ENCODE measurements at regions not wholly inside any gene's neighbourhood (a gene's known extent, or its start where the extent isn't known, plus 50 kb on each side); places are given as distances from the start of the nearest gene placed in this dataset.

DNA sequence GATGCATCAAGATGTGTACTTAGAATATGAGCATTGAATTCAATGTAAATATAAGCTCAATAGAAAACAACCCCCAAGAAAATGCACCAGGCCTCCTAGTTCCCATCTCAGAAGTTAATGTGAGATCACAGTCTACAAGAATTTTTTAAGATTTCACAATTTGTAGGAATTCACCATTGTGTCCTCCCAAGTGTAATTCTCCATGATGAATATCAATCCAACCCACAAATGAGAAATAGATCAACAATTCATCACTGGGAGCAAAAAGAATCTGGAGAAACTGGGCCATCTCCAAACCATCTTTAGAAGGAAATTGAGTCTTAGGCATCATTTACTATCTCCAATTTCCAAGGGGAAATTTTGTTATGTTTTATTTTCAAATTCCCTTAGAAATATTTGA, 310.5 kb upstream of the GOT2 start:
- Histone ChIP-seq H3K4me1 (no peaks in the 10 kb centered on the region), H3K4me3 (no peak overlapping the region), H3K36me3 (no peaks in the 10 kb centered on the region), H3K9me3 (no peaks in the 10 kb centered on the region), H3K27ac (replicated peaks in 1 of 4) (no peak overlapping the region), H3K27me3 (no peaks in the 10 kb centered on the region)
- no peak for TF ChIP-seq EP300 (IDR thresholded peaks at IDR 0.05)
- TF ChIP-seq, protein P1, sequence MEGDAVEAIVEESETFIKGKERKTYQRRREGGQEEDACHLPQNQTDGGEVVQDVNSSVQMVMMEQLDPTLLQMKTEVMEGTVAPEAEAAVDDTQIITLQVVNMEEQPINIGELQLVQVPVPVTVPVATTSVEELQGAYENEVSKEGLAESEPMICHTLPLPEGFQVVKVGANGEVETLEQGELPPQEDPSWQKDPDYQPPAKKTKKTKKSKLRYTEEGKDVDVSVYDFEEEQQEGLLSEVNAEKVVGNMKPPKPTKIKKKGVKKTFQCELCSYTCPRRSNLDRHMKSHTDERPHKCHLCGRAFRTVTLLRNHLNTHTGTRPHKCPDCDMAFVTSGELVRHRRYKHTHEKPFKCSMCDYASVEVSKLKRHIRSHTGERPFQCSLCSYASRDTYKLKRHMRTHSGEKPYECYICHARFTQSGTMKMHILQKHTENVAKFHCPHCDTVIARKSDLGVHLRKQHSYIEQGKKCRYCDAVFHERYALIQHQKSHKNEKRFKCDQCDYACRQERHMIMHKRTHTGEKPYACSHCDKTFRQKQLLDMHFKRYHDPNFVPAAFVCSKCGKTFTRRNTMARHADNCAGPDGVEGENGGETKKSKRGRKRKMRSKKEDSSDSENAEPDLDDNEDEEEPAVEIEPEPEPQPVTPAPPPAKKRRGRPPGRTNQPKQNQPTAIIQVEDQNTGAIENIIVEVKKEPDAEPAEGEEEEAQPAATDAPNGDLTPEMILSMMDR (IDR thresholded peaks at IDR 0.05): no peak
- TF ChIP-seq POLR2A (IDR thresholded peaks at IDR 0.05; ENCODE audit: low read depth): no peak
- TF ChIP-seq POLR2AphosphoS5 (IDR thresholded peaks at IDR 0.05): no peak
- intact Hi-C loops (cut with DNase I): no loop called here
- no peak for DNase-seq (ENCODE audit: extremely low spot score)

DNA sequence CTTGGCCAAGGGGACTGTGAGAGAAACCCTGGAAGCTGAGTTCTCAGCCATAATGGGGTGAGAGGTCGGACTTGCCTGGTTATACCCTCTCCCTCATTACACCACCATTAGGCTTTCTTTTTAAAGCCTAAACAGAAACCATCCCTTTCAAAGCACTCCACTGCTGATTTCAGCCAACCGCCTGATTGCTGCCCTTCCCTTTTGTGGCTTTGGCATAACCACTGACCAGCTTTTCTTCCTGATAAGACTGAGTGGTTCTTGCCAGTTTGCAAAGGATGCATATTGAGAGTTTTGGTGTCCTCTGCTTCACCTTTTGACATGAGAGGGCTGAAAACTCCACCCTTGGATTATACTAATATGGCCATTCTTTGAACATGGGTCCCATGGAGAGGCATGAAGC, 308.2 kb upstream of the GOT2 start:
- H3K27me3 ChIP-seq: no peaks in the 10 kb centered on the region
- H3K27ac ChIP-seq (replicated peaks in 1 of 4): no peak overlapping the region
- no peak overlapping the region for H3K4me3 ChIP-seq
- no peaks in the 10 kb centered on the region for H3K9me3 ChIP-seq
- intact Hi-C loops (cut with DNase I): no loop called here
- no peaks in the 10 kb centered on the region for H3K36me3 ChIP-seq
- no peaks in the 10 kb centered on the region for H3K4me1 ChIP-seq
- TF ChIP-seq POLR2AphosphoS5 (IDR thresholded peaks at IDR 0.05) (no peak), POLR2A (IDR thresholded peaks at IDR 0.05; ENCODE audit: low read depth) (no peak), EP300 (IDR thresholded peaks at IDR 0.05) (no peak)
- TF ChIP-seq, protein P1 (IDR thresholded peaks at IDR 0.05): no peak
- WGBS: 61% methylated on average over 2 of the region's 2 CpGs
- DNase-seq (ENCODE audit: extremely low spot score): no peak

DNA sequence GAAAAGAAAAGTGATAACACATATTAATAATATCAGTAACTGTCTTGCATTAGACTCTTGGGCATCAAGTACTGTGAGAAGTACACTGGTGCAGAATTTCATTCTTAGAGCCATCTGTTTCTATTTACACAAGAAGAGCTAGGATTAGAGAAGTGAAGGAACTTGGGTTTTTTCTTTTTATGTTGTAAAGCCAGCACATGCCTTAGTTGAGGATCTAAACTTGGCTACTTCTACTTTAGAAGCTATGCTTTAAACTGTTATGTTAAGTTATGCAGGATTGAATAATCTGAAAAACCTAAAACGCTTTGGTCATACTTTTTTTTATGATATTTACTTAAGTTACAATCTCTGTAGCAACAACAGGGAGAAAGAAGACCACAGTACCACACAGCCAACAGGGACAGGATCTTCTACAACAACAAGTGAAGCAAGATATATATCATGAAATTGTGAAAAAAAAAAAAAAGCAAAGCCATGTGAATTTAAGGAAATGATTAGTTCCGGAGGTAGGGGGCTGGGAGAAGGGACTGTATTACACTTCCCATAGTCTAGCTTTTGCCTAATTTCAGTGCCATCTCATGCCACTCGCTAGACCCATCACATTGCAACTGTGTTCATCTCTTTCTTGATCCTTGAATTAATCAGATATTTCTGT, 305.1 kb upstream of the GOT2 start:
- Histone ChIP-seq H3K4me3 (no peak overlapping the region), H3K36me3 (no peaks in the 10 kb centered on the region), H3K9me3 (peaks cover 0 to 6% (median 0%) of the 10 kb centered on the region in 4 donors), H3K4me1 (no peaks in the 10 kb centered on the region), H3K27me3 (no peaks in the 10 kb centered on the region), H3K27ac (replicated peaks in 1 of 4) (no peak overlapping the region)
- no peak for TF ChIP-seq EP300 (IDR thresholded peaks at IDR 0.05)
- TF ChIP-seq, protein P1 (IDR thresholded peaks at IDR 0.05): no peak
- TF ChIP-seq POLR2AphosphoS5 (IDR thresholded peaks at IDR 0.05): no peak
- no peak for TF ChIP-seq POLR2A (IDR thresholded peaks at IDR 0.05; ENCODE audit: low read depth)
- DNase-seq (ENCODE audit: extremely low spot score): no peak
- WGBS: 59% methylated on average over 3 of the region's 3 CpGs
- intact Hi-C loops (cut with DNase I): no loop called here

DNA sequence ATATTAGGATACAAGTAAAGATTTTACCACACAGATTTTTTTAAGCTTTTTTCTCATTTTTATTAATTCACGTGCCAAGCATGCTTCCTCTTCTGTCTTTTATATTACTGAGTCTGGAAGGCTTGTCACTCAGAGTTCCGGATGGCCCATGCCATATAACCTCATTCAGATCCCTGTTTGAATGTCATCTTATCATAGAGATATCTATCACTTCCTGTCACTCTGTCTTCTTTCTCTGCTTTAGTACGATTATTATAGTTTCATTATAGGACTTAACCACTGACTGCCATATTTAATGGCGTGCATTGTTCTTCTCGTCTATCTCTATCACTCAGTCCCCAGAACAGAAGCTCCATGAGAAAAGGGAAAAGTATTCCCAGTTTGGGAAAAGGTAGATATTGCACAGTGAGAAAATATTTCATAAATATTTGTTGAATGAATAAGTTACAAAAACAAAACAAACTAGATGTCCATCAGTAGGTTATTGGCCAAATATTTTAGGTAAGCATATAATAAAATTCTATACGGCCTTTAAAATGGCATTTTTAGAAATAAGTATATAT, 296.9 kb upstream of the GOT2 start:
- peaks cover 0 to 6% (median 0%) of the 10 kb centered on the region in 4 donors for H3K9me3 ChIP-seq
- no peak for TF ChIP-seq POLR2AphosphoS5 (IDR thresholded peaks at IDR 0.05)
- no peak for TF ChIP-seq POLR2A (IDR thresholded peaks at IDR 0.05; ENCODE audit: low read depth)
- no peak for TF ChIP-seq EP300 (IDR thresholded peaks at IDR 0.05)
- TF ChIP-seq, protein P1 (IDR thresholded peaks at IDR 0.05): no peak
- H3K27me3 ChIP-seq: no peaks in the 10 kb centered on the region
- H3K4me1 ChIP-seq: no peaks in the 10 kb centered on the region
- no peak overlapping the region for H3K4me3 ChIP-seq
- intact Hi-C loops (cut with DNase I): no loop called here
- no peaks in the 10 kb centered on the region for H3K36me3 ChIP-seq
- H3K27ac ChIP-seq (replicated peaks in 1 of 4): no peak overlapping the region
- DNase-seq (ENCODE audit: extremely low spot score): no peak
- 88% methylated on average over 6 of the region's 6 CpGs for WGBS

DNA sequence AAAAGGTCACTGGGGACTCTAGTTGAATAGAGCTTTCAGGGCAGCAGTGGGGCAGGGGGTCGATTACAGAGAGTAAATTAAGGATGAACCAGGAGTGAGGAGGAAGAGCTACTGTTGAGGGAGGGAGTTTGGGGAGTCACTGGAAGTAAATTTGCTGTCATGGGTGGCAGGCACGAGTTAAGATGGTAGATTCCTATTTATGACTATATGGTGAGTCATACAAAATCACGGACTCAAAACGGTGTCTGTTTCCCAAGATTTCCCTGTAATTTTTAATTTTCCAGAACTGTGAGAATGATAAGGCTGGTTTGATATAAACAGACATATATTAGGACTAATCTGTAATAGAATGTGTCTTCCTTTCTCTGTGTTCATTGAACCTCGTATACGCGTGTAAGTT, 287.6 kb upstream of the GOT2 start:
- WGBS: 85% methylated on average over 7 of the region's 7 CpGs
- Histone ChIP-seq H3K9me3 (peaks cover 0 to 9% (median 4%) of the 10 kb centered on the region in 4 donors), H3K36me3 (no peaks in the 10 kb centered on the region), H3K27ac (replicated peaks in 1 of 4) (no peak overlapping the region), H3K27me3 (no peaks in the 10 kb centered on the region), H3K4me1 (no peaks in the 10 kb centered on the region), H3K4me3 (no peak overlapping the region)
- intact Hi-C loops (cut with DNase I): no loop called here
- no peak for DNase-seq (ENCODE audit: extremely low spot score)
- TF ChIP-seq, protein P1 (IDR thresholded peaks at IDR 0.05): no peak
- no peak for TF ChIP-seq POLR2AphosphoS5 (IDR thresholded peaks at IDR 0.05)
- TF ChIP-seq EP300 (IDR thresholded peaks at IDR 0.05): no peak
- no peak for TF ChIP-seq POLR2A (IDR thresholded peaks at IDR 0.05; ENCODE audit: low read depth)
